GM21528 (cell line): ENCODE measurements at regions not wholly inside any gene's neighbourhood (a gene's known extent, or its start where the extent isn't known, plus 50 kb on each side); places are given as distances from the start of the nearest gene placed in this dataset.
"Not testable (repeated sequence)": the region's sequence is repeated elsewhere in the genome, so short reads cannot be mapped to it uniquely, and the experiment has no call there.

Experiments used
- ATAC-seq: cut with Tn5 transposase; IDR thresholded peaks from one replicate; pipeline ENCODE4 v1.9.1; 2021; ENCODE audit warnings: mild to moderate bottlenecking, moderate library complexity; ENCODE audit not compliant: unreplicated experiment, low FRiP score

DNA sequence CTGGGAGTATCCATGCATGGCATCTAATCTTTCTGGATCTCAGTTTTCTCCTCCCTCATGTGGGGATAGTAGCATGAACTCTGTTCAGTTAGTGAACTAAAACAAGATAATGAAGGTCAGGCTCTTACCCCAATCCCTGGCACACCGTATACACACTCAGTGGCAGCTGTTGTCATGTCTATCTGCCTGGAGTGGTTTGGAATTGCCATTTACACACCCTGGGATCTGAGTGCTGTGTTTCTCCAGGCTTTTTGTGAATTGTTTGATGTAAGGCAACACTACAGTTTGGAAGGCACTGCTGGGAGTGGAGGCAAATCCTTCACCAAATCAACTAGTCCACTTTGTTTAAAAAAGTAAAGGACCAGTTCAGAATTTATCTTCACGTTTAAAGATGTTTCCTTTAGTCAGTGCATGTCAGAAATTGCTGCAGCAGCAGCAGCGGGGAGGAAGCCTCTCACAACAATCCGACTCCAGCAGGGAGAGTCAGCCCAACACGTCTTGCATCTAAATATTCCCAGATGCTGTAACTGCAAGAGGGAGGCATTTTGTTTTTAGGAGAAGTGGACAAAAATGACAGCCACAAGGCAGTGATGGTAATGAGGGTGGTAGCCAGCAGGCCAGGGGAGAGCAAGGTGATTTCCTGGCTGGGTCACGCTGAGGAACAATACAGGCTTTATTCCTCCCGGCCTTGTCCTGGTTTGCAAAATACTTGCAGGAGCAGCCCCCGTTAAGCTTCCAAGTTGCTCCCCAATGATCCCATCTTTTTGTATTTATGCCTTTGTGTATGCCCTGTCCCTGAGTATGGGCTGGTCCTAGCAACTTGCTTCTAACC lies 128.5 kb upstream of the LRIG1 start:
- ATAC-seq, result no peak

DNA sequence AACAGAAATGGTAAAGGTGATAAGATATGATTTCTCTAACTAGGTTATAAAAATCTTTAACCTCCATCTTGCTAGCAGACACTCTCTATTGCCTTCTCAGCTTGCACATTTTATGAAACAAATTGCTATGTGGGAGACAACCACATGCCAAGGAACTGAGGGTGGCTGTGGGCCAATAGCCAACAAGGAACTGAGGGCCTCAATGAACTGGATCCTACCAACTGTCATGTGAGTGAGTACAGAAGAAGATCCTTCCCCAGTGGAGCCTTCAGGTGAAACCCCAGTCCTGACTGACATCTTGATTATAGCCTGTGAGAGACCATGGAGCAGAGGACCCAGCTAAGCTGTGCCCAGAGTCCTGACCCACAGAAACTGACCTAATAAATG lies 129.2 kb upstream of the LRIG1 start:
- no peak for ATAC-seq

DNA sequence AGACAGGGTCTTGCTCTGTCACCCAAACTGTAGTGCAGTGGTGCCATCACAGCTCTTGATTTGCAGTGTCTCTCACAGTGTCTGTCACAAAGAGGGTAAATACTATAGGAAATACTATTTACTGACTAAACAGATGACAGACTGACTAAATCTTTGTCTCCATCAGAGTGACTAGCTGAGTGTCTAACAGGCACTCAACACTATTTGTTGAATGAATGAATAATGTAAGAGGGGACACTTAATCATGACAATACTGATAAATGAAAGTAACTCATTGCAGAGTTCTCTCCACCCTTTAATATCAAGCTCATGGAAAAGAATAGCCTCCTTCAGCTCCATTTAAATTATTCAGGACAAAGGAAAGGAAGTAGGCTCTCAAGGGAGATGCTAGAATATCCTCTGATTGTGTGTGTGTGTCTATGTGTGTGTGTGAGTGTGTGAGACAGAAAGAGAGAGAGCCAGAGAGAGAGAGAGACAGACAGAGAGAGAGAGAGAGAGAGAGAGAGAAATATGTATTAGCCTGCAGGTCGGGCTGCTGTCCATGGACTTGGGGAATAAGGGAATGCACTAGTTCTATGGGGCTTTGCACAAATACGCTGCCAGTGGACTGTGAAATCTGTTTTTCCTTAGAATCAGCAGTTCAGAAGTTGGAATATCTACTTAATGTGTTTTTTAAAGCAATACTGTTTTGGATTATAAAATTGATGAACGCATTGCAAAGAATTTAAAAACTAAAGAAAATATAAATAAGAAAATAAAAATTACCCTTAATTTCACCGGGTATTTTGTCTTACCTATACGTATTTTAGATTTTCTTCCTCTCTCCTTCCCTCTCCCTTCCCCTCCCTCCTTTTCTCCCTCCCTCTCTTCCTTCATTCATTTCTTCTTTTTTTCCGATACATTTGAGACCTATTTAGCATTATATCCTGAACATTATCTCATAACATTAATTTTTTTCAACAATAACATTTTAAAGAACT lies 132.9 kb upstream of the LRIG1 start:
- no peak for ATAC-seq

DNA sequence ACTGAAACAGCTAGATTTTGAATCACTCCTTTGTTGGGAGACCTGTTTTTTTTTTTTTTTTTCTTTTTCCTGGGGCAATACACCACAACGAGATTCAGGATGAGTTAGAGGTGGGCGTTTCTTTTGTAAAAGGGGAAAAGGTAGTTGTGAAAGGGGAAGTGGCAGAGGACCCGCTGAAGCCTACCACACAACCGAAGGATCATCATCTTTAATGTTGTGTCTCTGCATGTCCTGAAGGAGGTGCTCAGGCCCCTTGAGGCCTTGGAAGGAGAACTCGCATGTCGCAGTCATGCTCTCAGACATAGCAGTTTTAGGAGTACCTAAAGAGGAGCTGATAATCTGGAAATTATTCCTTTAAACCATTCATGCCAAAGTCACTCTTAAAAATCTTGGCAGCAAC lies 137.9 kb upstream of the LRIG1 start:
- no peak for ATAC-seq

DNA sequence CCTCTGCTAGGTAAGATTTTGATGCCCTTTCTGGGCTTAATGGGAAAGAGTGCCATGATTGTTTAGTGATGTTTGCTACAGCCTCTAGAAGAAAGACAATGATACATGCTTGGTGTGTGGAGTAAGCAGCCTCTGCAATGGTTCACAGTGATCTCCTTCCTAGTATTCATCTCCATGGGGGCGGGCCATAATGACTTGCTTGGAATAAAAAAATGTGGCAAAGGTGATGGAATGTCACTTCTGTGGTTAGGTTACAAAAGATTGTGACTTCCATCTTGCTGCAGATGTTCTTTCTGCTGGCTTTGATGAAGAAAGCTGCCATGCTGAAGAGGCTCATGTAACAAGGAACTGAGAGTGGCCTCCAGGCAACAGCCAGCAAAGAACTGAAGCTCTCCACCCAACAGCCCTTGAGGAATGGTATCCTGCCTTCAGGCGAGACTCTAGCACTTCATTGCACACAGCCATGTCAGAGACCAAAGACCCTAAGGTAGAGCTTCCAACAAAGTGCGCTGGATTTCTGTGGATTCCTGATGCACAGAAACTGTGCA lies 139.1 kb upstream of the LRIG1 start:
- no peak for ATAC-seq

DNA sequence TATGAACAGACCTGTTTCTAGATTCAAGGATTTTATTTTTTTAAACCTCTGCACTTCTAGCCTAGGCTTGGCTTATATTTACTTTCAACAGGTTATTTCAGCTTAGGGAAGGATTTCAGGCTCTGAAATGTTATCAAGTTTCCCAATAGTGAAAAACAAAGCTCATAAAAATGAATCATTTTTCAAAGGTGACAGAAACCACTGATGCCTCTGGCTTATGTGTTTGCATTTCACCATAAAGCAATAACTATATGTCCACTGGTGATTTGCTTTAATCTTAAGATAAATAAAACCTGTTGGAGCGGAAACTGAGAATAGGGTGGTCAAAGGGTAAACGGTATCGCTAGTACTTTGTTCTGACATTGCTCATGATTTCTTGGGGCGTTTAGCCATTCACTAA lies 141.2 kb upstream of the LRIG1 start:
- no peak for ATAC-seq

DNA sequence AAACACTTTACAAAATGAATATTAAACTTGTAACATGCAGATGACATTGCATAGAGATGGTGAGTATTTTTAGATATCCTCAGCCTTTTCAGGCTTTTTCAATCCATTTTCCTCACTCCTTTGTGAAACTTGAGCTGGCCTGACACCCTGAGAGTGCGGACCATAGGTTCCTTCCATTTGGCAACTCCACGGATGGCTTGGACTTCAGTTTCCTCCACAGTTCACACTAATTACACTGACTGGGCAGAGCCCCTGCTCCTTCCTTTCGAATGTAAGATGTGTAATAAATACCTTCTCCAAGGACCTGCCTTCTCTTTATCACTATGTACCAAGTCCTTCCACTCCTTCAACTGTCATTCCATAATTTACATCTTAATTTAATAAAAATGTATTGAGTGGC lies 141.7 kb upstream of the LRIG1 start:
- no peak for ATAC-seq

DNA sequence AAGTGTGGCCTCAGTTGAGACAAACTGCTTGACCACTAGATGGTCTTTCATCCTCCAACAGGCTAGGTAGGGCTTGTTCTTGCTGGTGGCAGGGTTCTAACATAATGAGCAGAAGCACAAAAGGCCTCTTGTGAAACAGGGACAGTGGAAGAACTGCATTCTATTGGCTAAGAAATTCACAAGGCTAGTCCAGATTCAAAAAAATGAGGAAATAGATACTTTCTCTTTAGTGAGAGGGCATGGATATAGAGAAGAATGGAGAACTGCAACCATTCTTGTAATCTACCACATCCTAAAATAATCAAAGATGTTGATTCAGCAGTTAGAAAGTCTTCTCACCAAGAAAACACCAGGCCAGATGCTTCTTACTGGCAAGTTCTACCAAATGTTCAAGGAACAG lies 143.7 kb upstream of the LRIG1 start:
- ATAC-seq, result no peak

DNA sequence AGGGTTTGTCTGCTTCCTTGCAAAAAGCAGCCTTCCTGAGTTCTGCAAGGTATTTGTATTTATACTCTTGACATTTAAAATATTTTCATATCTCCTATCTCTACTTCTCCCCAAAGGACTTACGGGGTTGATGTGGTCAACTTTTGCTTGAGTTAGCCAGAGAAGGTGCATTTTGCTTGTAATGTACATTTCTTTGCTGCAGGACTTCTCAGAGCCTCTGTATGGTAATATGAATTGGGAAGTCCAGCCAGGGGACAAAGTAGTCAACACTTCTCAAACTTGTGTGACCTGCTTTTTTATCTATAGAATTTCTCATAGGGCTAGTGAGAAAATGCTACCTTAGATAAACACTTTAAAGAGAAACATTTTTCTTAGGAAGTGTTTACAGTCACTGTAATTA lies 148.2 kb upstream of the LRIG1 start:
- ATAC-seq, result no peak

DNA sequence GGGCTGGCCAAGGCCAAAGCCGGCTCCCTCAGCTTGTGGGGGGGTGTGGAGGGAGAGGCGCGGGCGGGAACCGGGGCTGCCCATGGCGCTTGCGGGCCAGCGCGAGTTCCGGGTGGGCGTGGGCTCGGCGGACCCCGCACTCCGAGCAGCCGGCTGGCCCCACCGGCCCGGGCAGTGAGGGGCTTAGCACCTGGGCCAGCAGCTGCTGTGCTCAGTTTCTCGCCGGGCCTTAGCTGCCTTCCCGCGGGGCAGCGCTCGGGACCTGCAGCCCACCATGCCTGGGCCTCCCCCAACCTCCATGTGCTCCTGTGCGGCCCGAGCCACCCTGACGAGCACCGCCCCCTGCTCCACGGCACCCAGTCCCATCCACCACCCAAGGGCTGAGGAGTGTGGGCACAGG lies 150.7 kb upstream of the LRIG1 start:
- ATAC-seq, result not testable (repeated sequence)

DNA sequence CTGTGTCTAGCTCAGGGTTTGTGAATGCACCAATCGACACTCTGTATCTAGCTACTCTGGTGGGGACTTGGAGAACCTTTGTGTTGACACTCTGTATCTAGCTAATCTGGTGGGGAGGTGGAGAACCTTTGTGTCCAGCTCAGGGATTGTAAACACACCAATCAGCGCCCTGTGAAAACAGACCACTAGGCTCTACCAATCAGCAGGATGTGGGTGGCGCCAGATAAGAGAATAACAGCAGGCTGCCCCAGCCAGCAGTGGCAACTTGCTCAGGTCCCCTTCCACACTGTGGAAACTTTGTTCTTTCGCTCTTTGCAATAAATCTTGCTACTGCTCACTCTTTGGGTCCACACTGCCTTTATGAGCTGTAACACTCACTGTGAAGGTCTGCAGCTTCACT lies 151.3 kb upstream of the LRIG1 start:
- not testable (repeated sequence) for ATAC-seq

DNA sequence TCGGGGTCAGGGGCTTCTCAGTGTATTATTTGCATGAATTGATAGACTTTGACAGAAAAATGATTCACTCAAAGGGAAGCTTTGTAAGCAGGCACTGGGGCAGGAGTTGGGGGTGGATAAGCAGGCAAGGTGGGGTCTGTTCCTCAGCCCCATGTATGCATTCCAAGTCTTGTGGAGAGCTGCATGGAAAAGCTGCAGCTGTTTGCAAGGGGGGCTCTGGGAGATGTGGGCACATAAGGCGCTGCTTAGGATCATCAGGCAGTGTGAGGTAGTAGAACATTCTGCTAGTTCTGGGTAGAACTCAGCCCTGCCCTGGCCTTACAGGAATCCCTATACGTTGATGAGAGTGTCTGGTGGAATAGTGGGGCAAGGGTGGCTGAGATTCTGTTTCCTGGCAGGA lies 154.2 kb upstream of the LRIG1 start:
- ATAC-seq, result no peak

DNA sequence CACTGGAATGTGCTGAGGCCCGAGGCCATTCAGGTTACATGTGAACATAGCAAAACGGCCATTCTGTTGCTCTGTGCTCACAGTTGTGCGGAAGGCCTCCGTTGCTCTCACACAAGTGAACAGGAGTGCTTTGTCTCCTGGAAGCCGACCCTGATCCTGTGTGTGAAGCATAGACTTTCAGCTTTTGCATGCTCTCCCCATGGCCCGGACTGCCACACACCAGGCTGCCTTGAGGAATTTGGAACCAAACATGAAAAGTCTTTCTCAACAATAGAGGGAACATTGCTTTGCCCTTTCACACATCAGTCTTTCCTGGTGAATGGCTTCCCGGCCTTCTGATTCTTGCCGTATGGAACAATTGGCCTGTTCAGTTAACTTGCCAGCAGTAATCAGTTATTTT lies 154.8 kb upstream of the LRIG1 start:
- no peak for ATAC-seq

DNA sequence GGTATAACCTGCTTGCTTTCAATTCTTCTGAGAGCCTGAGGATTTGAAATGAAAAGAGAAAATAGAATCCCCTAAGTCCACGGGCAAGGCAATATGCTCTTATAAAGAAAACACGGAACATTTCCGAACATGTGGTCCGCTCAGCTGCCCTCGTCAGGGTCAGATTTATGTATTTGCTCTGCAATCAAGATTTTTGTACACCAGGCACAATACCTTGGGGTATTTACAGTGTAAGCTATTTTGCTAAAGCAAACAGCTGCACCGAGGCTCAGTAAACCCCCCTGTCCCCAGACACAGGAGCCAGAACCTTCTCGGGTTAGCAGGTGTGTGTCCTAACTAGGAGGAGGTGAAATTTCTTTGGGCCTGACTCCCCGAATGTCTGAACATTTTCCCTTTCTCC lies 155.8 kb upstream of the LRIG1 start:
- no peak for ATAC-seq

DNA sequence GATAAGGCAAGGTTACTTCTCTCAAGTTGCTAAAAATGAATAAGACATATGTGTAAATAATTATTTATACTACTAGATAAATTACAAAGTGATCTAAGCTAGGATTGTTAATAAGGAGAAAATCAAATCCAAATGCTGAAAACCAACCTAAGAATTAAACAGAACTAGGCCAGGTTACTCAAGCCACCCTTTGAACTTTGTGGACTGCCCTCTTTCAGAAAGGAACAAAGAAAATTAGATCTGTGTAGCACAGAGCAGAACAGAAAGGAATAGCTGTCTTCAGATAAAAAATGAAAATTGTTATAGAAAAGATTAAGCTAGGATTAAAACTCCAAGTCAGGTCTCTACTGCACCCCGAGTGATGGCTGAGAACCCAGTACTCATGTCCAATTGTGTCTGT lies 158.2 kb upstream of the LRIG1 start:
- ATAC-seq, result no peak

DNA sequence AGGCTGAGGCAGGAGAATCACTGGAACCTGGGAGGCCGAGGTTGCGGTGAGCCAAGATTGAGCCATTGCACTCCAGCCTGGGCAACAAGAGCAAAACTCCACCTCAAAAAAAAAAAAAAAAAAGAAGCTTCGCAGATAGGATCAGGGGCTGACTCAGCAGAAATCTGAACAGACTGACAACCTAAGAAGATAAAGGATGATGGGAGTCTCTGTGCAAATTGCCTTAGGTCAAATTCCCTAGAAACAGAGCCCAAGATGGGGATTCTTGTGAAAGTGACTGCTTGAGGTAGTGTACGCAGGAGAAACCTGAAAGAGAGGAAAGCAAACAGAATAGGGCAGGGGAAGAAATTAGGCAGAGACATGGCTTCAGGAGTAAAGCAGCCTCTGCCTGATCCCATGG lies 160.8 kb upstream of the LRIG1 start:
- no peak for ATAC-seq

DNA sequence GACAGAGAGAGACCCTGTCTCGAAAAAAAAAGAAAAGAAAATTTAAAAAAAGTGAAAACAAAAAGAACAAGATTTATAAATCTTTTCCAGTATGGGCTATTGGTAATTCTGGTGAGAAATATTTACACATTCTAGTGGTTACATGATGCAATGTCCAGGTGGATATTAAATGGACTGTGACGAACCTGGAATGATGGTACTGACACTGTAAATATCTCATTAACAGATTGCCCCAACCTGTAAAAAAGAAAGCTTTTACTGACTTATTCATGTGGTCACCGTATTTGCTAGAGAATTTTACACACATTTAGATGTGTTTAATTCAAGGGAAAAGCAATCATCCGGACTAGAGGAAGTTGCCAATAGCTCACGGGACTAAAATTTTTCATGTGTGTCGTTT lies 162.1 kb upstream of the LRIG1 start:
- ATAC-seq, result no peak

DNA sequence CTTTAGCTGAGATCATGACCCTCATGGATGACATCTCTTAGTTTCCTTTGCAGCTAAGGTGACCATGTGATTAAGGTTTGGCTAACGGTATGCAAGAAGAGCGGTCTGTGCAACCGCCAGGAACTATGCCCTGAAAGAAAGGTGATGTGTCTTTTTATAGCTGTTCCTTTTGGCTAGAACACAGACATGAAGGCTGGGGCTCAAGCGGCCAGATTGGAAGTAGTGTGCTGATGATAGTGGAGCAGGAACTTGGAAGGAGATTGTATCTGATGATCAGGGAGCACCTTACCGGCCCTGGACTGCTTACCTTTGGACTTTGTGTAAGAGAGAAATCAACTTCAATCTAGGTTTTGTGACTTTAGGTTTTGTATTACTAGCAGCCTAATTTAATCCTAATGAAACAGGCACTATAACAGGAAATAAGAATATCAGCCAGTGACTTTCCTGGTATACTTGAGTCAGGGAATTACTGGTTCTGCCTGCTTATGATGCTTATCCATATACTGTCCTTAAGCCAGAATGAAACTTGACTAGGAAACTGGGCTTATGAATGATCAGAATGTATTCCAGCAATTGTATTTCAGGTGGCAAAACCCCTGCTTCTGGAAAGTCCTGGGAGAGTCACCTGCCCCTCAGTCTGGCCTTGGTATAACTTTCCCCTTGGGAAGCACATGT lies 164.3 kb upstream of the LRIG1 start:
- ATAC-seq, result no peak

DNA sequence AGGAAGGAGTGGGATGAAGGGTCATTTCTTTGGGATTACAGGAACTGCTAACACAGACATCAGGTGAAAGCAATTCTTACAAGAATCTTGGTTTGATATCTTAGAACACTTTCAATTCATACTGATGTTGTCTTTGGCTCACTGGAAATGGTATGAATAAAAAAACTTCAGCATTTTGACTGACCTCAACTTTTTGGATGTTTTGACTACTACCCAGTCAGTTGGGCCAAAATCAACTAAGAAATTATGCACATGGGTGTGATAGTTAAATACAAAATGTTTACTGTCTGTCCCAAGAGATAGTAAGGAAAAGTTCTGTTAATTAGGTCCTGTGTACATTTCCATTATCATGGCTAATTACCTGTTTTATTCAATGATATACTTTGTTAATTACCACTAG lies 165.5 kb upstream of the LRIG1 start:
- ATAC-seq, result no peak

DNA sequence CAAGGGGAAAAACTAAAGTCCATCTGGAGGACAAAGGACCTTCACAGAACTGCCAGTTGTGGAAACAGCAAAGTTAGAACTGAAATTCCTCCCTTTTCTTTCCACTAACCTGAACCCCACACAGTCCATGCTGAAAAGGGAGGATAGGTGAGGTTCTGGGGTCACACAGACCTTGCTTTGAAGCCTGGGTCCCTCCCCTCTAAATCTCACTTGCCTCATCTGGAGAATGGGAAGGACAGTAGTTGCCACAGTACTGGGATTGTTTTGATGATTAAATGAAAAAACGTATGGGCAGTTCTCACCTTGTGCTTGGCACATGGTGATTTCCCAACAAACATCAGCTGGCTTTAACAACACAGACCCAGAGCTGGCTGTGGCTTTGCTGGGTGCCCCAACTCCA lies 166.4 kb upstream of the LRIG1 start:
- no peak for ATAC-seq

DNA sequence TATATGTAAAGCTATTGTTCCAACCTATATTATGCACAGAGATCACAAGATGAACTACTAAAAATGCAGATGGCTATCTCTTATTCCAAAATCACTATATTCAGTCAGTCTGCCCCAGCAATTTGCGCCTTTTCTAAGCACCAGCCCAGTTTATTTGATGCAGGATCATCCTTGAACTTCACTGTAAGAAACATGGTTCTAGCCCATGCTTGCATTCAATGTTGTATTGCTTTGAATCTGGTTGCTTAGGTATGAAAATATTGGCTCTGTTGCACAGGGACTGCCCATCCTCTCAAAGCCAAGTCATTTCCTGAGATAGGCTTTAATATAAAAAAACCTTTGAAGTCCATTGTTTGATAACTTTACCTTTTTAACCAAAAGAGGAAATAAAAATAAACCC lies 170.5 kb upstream of the LRIG1 start:
- no peak for ATAC-seq
